ENCODE measurements at regions not wholly inside any gene's neighbourhood (a gene's known extent, or its start where the extent isn't known, plus 50 kb on each side); places are given as distances from the start of the nearest gene placed in this dataset.

- DNase-seq: no peak
Measured at GRCh38 chr4:115376866-115377265, 263.4 kb upstream of the NDST4 start.

- no peak for DNase-seq
Measured at GRCh38 chr4:115374621-115375020, 261.2 kb upstream of the NDST4 start.

DNA sequence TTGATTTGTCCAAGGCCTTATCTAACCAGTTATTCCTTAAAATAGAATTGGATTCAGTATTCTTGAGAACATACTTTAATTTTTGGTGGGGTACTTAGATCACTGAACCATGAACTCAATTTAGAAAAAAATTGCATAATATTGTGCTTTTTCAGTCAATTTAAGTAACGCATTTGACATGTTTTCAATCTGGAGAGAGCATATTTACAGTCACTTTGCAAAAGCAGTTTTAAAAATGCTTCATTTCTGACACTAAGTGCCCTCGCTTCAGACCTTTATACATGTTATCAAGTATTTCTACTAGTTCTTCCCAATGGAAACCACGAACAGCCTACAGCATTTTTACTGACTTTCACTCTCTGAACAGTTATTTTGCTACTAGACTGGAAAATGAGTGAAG lies 257.1 kb upstream of the NDST4 start:
- no peak for DNase-seq

DNA sequence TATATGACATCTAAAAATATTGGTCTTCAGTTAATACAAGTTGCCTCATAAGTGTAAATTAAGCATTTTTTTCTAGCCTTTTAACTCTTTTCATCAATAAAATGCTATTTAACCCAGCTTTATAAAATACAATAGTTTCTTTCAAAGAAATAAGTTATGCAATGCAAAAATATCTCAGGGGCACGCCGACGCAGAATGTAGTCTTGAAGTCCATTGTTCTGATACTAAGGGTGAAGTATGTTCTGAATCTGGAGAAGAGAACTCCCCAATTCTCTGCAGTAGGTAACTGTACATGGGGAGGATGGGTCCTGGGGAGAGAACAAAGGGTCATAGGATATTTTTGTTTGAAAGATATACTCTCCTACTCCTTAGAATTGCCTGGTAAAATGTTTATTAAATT lies 256.6 kb upstream of the NDST4 start:
- DNase-seq: no peak

- no peak for DNase-seq
Measured at GRCh38 chr4:115366390-115366789, 253.0 kb upstream of the NDST4 start.

DNA sequence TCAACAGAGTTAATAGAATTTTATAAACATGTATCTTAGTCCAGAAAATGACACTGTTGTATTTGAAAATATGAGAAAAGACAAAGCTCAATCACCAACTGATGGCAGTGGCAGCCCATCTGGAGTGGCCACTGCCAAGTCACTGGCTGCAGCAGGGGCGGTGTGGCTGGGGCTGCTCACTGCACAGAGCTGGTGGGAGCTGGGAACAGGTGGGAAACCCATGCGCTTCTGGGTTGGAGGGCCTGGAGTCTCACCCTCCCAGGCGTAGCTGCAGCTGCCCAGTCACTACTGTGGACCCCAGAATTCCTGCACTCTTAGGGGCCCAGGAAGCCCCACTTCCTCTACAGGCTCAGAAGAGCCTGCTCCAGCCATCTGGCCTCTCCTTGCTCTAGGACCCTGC lies 251.8 kb upstream of the NDST4 start:
- DNase-seq: no peak

DNA sequence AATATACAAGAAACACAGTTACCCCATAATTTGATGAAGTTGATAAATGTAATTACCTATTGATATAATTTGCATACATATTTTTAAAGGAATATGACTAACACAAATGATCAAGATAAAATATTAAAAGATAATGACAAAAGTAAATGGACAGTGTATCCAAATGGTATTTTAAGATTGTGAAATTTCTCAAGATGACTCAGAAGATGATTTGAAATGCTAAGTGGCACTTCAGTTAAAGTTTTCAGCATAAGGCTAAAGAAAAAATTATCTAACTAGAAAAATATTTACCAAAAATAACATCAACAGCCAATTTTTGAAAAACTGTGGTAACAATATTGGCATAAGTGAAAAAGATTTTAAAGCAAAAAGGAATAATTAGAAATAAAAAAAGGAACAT lies 248.4 kb upstream of the NDST4 start:
- no peak for DNase-seq

GRCh38 chr4:115360431-115360830 lies 247.0 kb upstream of the NDST4 start:
- DNase-seq: no peak

DNA sequence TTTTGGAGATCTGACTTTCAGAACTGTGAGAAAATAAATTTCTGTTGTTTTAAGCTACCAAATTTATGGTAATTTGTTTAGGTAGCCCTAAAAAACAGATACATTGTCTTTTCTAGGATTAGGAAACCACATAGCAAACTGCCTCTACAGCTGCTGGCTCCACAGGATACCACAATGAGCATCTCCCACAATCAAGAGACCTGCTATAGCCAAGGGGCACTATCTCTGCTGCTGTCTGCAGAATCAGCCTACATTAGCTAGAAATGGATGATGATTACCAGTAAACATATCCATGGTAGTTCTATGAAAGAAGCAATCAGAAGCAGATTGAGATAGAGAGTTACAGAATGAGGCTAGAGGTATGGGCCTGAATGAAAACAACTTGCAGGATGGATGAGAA lies 244.4 kb upstream of the NDST4 start:
- no peak for DNase-seq

GRCh38 chr4:115356176-115356575 lies 242.8 kb upstream of the NDST4 start:
- no peak for DNase-seq

DNA sequence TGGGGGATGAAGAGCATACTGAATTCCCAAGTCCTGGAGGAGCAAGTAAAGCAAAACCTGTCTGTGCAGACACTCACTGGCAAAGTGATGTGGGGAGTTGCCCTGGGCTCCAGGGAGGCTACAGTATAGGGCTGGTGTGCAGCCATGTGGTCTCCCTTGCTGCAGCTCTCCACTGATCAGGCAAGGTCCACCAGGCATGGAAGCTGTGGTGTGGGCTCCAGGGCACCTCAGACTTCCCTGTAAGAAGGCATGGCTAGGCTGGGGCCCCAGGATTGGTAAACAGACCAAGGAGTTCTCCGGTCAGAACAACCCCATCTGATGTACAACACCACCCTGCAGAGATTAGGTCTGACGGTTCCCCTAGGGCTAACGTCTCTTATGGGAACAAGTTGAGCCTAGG lies 241.9 kb upstream of the NDST4 start:
- DNase-seq: no peak

DNA sequence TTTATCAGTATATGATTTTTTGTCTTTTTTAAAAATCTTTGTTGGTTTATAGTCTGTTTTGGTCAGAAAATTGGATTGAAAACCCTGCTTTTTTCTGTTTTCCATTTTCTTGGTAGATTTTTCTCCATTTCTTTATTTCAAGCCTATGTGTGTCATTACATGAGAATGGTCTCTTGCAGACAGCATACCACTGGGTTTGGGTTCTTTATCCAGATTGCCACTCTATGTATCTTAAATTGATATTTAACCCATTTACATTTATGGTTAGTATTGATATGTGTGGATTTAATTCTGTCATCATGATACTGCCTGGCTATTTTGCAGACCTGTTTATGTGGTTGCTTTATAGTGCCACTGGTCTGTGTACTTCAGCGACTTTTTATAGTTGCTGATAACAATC lies 239.9 kb upstream of the NDST4 start:
- DNase-seq: no peak

GRCh38 chr4:115343171-115343570 lies 229.8 kb upstream of the NDST4 start:
- no peak for DNase-seq

DNA sequence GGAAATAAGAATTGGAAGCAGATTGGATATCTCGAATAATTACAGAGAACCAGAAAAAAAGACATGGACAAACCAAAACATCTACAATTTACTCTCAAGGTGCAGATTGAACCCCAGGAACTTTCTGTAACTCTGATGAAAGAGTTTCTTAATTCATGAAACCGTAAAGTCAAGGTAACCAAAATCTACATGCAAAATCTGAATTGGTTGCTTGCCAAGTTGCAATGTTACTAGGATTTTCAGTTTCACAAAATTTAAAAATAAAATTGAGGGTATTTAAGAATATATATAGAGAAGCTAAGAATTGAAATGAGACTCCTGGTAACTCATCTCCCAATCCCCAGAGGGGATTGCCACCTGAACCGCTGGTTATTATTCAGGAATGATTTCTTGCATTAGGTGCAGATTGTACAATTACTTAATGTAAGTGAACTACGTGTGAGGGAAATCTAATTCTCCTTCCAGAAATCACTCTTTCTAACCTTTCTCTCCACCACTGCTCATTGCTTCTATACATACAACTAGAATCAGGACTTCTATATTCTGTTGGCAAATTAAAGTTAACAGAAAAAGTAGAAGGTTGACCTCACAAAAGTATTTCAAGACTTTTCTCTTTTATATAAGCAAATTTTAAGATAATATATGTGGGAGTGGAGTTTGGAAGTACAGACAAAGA lies 221.5 kb upstream of the NDST4 start:
- no peak for DNase-seq

DNA sequence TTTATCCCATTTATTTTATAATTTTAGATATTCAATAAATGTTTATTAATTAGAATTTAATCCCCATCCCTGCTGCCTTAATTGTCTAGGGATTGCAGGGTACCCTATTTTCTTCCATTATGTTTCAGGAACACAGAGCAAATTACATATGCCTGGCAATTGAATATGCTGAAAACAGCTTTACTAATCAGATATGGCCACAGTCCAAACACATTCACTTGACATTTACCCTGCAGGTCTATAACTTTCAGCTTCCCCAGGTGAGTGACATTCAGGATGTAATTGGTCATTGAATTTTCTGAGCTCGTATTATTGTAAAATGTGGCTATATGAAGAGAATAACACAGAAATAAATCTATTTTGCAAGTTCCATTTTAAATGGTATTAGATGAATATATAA lies 218.7 kb upstream of the NDST4 start:
- peak; percentile 89 for DNase-seq

DNA sequence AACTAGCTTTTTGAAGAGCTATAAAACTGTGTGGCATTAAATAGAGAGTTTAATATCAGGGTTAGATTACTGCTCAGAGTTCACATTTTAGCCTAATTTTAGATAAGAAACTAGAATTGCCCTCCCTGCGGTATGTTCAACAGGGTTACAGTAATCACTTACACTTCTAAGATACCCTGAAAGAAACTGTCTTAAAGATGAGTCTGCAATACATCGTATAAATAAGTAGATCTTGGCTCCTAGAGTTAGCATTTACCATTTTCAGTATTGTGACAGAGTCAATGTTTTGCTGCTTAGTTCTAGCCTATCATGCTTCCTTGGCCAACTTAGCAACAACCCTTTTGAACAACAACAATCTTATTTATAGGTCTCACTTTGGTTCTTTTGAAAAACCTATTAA lies 217.8 kb upstream of the NDST4 start:
- DNase-seq: no peak

- no peak for DNase-seq
Measured at GRCh38 chr4:115325836-115326235, 212.4 kb upstream of the NDST4 start.

- DNase-seq: peak; percentile 95
Measured at GRCh38 chr4:115323106-115323707, 209.8 kb upstream of the NDST4 start.

DNA sequence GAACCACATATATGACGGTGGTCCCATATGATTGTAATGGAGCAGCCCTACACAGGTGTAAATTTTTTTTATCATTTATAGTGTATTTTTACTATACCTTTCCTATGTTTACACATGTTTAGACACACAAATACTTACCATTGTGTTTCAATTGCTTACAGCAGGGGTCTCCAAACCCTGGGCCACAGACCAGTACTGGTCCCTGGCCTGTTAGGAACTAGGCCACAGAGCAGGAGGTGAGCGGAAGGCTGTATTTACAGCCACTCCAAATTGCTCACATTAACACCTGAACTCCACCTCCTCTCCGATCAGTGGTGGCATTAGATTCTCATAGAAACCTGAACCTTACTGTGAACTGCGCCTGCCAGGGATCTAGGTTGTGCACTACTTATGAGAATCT lies 201.8 kb upstream of the NDST4 start:
- no peak for DNase-seq

DNA sequence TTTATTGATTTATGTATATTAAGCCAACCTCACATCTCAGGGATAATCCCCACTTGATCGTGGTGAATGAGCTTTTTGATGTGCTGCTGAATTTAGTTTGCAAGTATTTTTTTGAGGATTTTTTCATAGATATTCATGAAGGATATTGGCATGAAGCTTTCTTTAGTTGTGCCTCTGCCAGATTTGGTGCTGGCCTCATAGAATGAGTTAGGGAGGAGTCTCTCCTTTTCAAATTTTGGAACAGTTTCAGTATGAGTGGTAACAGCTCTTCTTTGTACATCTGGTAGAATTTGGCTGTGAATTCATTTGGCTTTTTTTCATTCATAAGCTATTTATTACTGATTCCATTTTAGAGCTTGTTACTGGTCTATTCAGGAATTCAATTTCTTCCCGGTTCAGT lies 197.2 kb upstream of the NDST4 start:
- no peak for DNase-seq

GRCh38 chr4:115294717-115295116 lies 181.3 kb upstream of the NDST4 start:
- DNase-seq: no peak

- no peak for DNase-seq
Measured at GRCh38 chr4:115293093-115293462, 179.7 kb upstream of the NDST4 start.

DNA sequence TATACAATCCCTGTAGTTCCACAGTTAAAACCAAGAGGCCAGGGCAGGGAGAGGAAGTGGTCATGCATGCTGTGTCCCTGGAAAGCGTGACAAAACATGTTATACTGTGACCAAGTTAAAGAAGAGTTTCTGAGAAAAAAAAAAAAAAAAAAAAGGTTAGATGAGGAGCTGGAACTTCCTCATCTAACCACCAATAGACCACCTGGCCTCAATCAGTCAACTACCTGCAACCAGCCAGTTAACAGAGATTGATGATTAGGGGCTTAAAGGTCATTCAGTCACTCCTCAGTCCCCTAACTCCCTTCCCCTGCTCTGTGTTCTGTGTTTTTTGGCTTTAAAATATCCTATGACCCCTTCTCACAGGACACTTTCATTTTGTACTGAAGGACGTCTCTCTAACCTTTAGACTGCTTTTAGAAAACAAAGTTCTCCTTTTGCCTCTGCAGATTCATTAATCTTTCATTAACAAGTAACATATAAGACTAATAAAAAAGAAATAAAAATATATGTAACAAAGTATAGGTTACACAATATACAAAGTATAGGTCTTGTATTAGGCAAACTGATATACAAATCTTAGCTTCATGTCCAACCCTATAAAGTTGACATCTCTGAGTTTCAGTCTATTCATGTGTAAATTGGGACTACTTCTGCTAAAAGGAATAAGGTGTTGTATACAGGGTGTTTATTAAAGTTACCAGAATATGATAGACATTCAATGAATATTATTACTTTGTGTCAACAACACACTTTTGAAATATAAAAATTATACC lies 179.1 kb upstream of the NDST4 start:
- DNase-seq: no peak

DNA sequence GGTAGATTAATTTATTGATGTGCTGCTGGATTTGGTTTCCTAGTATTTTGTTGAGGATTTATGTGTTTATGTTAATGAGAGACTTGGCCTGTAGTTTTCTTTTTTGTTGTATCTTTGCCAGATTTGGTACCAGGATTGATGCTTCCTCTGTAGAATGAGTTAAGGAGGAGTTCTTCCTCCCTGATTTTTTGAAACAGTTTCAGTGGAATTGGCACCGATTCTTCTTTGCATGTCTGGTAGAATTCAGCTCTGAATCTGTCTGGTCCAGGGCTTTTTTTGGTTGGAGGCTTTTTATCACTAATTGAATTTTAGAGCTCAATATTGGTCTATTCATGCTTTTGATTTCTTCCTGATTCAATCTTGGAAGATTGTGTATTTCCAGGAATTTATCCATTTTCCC lies 174.0 kb upstream of the NDST4 start:
- DNase-seq: no peak

DNA sequence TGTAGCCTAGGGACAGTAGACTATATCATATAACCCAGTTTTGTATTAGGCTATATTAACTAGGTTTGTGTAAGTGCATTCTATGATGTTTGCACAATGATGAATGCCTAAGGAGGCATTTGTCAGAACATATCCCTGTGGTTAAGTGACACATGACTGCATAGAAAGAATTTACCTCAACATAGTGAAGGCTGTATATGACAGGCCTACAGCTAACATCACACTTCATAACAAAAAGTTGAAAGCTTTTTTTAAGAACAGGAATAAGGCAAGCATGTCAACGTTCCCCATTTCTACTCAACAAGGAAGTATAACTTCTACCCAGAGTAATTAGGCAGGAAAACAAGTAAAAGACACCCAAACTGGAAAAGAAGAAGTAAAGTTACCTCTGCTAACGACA lies 165.9 kb upstream of the NDST4 start:
- no peak for DNase-seq
